ENCODE measurements at regions not wholly inside any gene's neighbourhood (a gene's known extent, or its start where the extent isn't known, plus 50 kb on each side); places are given as distances from the start of the nearest gene placed in this dataset.

- Mint-ChIP-seq H3K4me1 (ENCODE audit: low read depth) (no peaks in the 10 kb centered on the region), H3K27me3 (peaks cover 14% of the 10 kb centered on the region), H3K36me3 (no peaks in the 10 kb centered on the region), H3K9me3 (no peaks in the 10 kb centered on the region), H3K4me3 (no peak overlapping the region), H3K27ac (no peak overlapping the region)
- ChIA-PET CTCF (interaction anchor here (1.0 kb wide), 1 partner anchor 796 kb away, joined by 3 read pairs; no protein-coding TSS in a partner anchor), POLR2A (no interaction called here)
- no peak for DNase-seq
- intact Hi-C loops (cut with micrococcal nuclease), result no loop called here
Observed at GRCh38 chr9:73077625-73078030, 74.0 kb upstream of the ANXA1 start.

DNA sequence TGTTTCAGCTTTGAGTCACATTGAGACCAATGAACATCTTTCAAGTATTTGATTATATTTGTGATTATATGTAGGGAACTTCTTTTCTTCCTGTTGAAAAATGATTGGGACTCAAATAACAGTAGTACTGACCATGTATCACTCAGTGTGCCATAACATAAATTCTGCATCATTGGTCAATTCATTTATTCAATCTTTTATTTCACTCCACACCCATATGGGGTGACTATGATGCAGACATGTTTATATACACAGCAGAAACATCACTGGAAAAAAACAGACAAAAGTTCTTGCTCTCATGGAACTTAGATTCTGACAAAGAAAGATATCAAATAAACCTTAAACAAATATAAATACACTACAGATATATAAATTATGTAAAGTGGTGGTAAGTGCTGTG is 74.7 kb upstream of the ANXA1 start:
- H3K27ac Mint-ChIP-seq, result no peak overlapping the region
- H3K4me3 Mint-ChIP-seq, result no peak overlapping the region
- ChIA-PET CTCF (no interaction called here), POLR2A (no interaction called here)
- intact Hi-C loops (cut with micrococcal nuclease), result no loop called here
- H3K4me1 Mint-ChIP-seq (ENCODE audit: low read depth), result no peaks in the 10 kb centered on the region
- DNase-seq, result no peak
- H3K36me3 Mint-ChIP-seq, result no peaks in the 10 kb centered on the region
- H3K27me3 Mint-ChIP-seq, result peaks cover 15% of the 10 kb centered on the region
- H3K9me3 Mint-ChIP-seq, result no peaks in the 10 kb centered on the region

- ChIA-PET POLR2A (no interaction called here), CTCF (interaction anchor here (2.5 kb wide), 1 partner anchor 8 kb away, joined by 9 read pairs; no protein-coding TSS in a partner anchor)
- Mint-ChIP-seq H3K9me3 (no peaks in the 10 kb centered on the region), H3K4me3 (no peak overlapping the region), H3K27me3 (peaks cover 14% of the 10 kb centered on the region), H3K36me3 (no peaks in the 10 kb centered on the region), H3K4me1 (ENCODE audit: low read depth) (no peaks in the 10 kb centered on the region), H3K27ac (no peak overlapping the region)
- intact Hi-C loops (cut with micrococcal nuclease), result no loop called here
- no peak for DNase-seq
Observed at GRCh38 chr9:73074176-73074708, 77.4 kb upstream of the ANXA1 start.

- H3K4me3 Mint-ChIP-seq, result no peak overlapping the region
- no peaks in the 10 kb centered on the region for H3K4me1 Mint-ChIP-seq (ENCODE audit: low read depth)
- DNase-seq, result no peak
- H3K36me3 Mint-ChIP-seq, result no peaks in the 10 kb centered on the region
- no peak overlapping the region for H3K27ac Mint-ChIP-seq
- intact Hi-C loops (cut with micrococcal nuclease), result no loop called here
- POLR2A ChIA-PET, result no interaction called here
- CTCF ChIA-PET, result interaction anchor here (0.6 to 2.5 kb wide), 2 partner anchors 9 to 52 kb away, joined by 3 to 9 read pairs; no protein-coding TSS in a partner anchor
- H3K9me3 Mint-ChIP-seq, result no peaks in the 10 kb centered on the region
- H3K27me3 Mint-ChIP-seq, result peaks cover 14% of the 10 kb centered on the region
Observed at GRCh38 chr9:73073337-73074175, 78.1 kb upstream of the ANXA1 start.

- no peak for DNase-seq
- no peak overlapping the region for H3K4me3 Mint-ChIP-seq
- CTCF ChIA-PET, result interaction anchor here (1.4 to 3.4 kb wide), 2 partner anchors 14 to 17 kb away, joined by 4 to 12 read pairs; no protein-coding TSS in a partner anchor
- intact Hi-C loops (cut with micrococcal nuclease), result no loop called here
- H3K9me3 Mint-ChIP-seq, result no peaks in the 10 kb centered on the region
- H3K4me1 Mint-ChIP-seq (ENCODE audit: low read depth), result no peaks in the 10 kb centered on the region
- H3K27me3 Mint-ChIP-seq, result peaks cover 11% of the 10 kb centered on the region
- H3K36me3 Mint-ChIP-seq, result no peaks in the 10 kb centered on the region
- POLR2A ChIA-PET, result no interaction called here
- H3K27ac Mint-ChIP-seq, result no peak overlapping the region
Observed at GRCh38 chr9:73067074-73067473, 84.6 kb upstream of the ANXA1 start.

- CTCF ChIA-PET, result interaction anchor here (0.9 to 3.4 kb wide), 2 partner anchors 16 to 47 kb away, joined by 3 to 12 read pairs; no protein-coding TSS in a partner anchor
- intact Hi-C loops (cut with micrococcal nuclease), result no loop called here
- POLR2A ChIA-PET, result no interaction called here
- H3K27ac Mint-ChIP-seq, result no peak overlapping the region
- H3K27me3 Mint-ChIP-seq, result peaks cover 10% of the 10 kb centered on the region
- DNase-seq, result no peak
- no peak overlapping the region for H3K4me3 Mint-ChIP-seq
- no peaks in the 10 kb centered on the region for H3K36me3 Mint-ChIP-seq
- no peaks in the 10 kb centered on the region for H3K4me1 Mint-ChIP-seq (ENCODE audit: low read depth)
- H3K9me3 Mint-ChIP-seq, result no peaks in the 10 kb centered on the region
Observed at GRCh38 chr9:73065439-73065838, 86.2 kb upstream of the ANXA1 start.

DNA sequence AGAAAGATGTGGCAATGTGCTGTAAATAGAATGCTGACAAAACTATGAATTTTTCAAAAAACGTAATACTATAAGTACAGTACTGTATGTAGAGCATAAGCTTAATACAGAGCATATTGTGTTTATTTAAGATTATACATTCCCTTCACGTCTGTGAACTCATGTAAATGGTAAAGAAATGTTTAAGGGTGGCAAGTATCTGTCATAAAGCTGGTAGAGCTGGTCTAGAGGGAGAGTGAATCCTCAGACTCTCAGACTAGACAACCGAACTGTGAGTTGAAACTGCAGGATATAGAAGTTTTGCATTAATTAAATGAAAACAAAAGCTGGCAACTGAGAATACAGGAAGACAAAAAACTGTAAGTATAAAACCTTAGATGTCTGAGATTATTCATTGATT is 87.3 kb upstream of the ANXA1 start:
- ChIA-PET POLR2A (no interaction called here), CTCF (no interaction called here)
- no peak for DNase-seq
- no peaks in the 10 kb centered on the region for H3K36me3 Mint-ChIP-seq
- H3K9me3 Mint-ChIP-seq, result no peaks in the 10 kb centered on the region
- H3K27ac Mint-ChIP-seq, result no peak overlapping the region
- peaks cover 6% of the 10 kb centered on the region for H3K27me3 Mint-ChIP-seq
- no peaks in the 10 kb centered on the region for H3K4me1 Mint-ChIP-seq (ENCODE audit: low read depth)
- intact Hi-C loops (cut with micrococcal nuclease), result no loop called here
- H3K4me3 Mint-ChIP-seq, result no peak overlapping the region

DNA sequence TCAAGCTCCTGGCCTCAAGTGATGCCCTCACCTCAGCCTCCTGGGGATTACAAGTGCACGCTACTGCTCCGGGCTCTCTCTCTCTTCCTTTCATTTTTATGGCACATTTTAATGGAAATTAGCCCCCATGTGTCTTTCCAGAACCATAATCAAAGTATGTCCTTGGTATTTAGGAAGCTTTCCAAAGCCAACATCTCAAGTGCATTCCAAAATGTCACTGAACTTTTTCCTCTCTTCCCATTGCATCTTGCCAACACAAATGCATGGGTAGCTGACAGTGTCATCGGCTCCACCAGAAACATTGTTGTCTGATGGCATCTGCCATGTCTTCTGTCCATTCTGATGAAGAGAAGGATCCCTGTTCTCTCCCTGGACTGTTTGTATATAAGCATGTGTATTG is 90.5 kb upstream of the ANXA1 start:
- DNase-seq, result no peak
- intact Hi-C loops (cut with micrococcal nuclease), result no loop called here
- Mint-ChIP-seq H3K36me3 (no peaks in the 10 kb centered on the region), H3K9me3 (no peaks in the 10 kb centered on the region), H3K27me3 (peaks cover 6% of the 10 kb centered on the region), H3K4me1 (ENCODE audit: low read depth) (no peaks in the 10 kb centered on the region), H3K27ac (no peak overlapping the region), H3K4me3 (no peak overlapping the region)
- CTCF ChIA-PET, result no interaction called here
- POLR2A ChIA-PET, result no interaction called here

DNA sequence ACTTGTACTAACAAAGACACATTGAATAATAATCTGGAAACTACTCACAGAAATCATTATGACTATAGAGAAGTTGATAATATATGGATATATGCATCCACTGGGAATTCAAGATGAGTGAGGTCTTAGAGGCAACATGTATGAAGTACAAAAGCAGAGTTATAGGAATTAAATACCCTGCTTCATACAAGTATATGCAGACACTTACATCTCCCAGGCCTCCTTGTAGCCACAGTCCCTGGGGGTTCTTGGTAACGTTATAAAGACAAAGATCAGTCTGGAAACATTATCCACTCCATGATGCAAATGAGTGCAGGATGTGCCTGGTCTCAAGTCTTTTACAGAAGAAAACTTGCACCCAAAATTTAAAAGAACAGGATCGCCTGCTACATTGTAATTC is 92.4 kb upstream of the ANXA1 start:
- no peak for DNase-seq

DNA sequence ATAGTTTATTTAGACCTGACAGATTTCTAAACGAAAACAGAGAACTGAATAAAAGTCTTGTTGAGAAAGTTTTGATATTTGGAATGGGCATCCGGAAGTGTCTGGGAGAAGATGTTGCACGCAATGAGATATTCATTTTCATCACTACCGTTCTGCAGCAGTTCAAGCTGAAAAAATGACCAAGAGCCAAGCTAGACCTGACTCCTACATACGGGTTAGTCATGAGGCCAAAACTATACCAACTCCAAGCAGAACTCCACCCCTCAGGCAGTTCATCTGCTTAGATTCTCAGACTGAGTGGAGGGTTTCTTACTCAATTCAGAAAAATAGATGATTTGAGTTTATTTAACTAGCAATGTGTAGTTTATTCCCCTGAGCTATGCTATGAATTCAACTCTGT is 95.4 kb upstream of the ANXA1 start:
- DNase-seq, result no peak
- Mint-ChIP-seq H3K9me3 (no peaks in the 10 kb centered on the region), H3K4me1 (ENCODE audit: low read depth) (no peaks in the 10 kb centered on the region), H3K27ac (no peak overlapping the region), H3K36me3 (no peaks in the 10 kb centered on the region), H3K27me3 (peaks cover 9% of the 10 kb centered on the region), H3K4me3 (no peak overlapping the region)
- intact Hi-C loops (cut with micrococcal nuclease), result no loop called here
- ChIA-PET POLR2A (no interaction called here), CTCF (no interaction called here)

More for the DNA sequence above, 92.4 kb upstream of the ANXA1 start:
- ChIA-PET POLR2A (no interaction called here), CTCF (no interaction called here)
- Mint-ChIP-seq H3K27ac (no peak overlapping the region), H3K4me1 (ENCODE audit: low read depth) (no peaks in the 10 kb centered on the region), H3K9me3 (no peaks in the 10 kb centered on the region), H3K36me3 (no peaks in the 10 kb centered on the region), H3K4me3 (no peak overlapping the region), H3K27me3 (peaks cover 7% of the 10 kb centered on the region)
- intact Hi-C loops (cut with micrococcal nuclease), result no loop called here

DNA sequence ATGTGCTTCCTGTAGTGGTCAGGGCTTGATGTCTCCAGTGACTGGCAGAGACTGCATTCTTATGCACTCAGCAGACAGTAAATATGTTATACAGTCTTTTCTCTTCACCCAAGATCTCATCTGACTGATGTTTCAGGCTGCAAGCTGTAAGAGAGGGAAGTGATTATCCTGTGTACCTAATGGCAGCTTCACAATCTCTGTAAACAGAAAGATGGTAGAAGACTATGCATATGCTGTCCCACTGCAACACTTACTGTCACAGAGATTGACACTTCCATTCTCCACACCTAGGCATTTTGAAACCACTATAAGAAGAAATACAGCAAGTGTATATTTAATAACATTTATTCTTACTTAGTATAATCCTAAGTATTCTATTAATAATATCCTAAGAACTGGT is 97.6 kb upstream of the ANXA1 start:
- Mint-ChIP-seq H3K27me3 (peaks cover 11% of the 10 kb centered on the region), H3K4me3 (no peak overlapping the region), H3K9me3 (no peaks in the 10 kb centered on the region), H3K4me1 (ENCODE audit: low read depth) (no peaks in the 10 kb centered on the region), H3K27ac (no peak overlapping the region), H3K36me3 (no peaks in the 10 kb centered on the region)
- intact Hi-C loops (cut with micrococcal nuclease), result no loop called here
- ChIA-PET POLR2A (no interaction called here), CTCF (no interaction called here)
- no peak for DNase-seq

GRCh38 chr9:73053543-73053942 is 98.1 kb upstream of the ANXA1 start:
- no peak overlapping the region for H3K4me3 Mint-ChIP-seq
- POLR2A ChIA-PET, result no interaction called here
- no peaks in the 10 kb centered on the region for H3K36me3 Mint-ChIP-seq

More at GRCh38 chr9:73053543-73053942, 98.1 kb upstream of the ANXA1 start:
- no peaks in the 10 kb centered on the region for H3K9me3 Mint-ChIP-seq
- no peak overlapping the region for H3K27ac Mint-ChIP-seq
- H3K27me3 Mint-ChIP-seq, result peaks cover 11% of the 10 kb centered on the region
- H3K4me1 Mint-ChIP-seq (ENCODE audit: low read depth), result no peaks in the 10 kb centered on the region
- intact Hi-C loops (cut with micrococcal nuclease), result no loop called here
- DNase-seq, result no peak
- CTCF ChIA-PET, result no interaction called here

Measured in activated CD4-positive, alpha-beta memory T cell treated with anti-CD3 and anti-CD28 coated beads for 36 hours (primary cell).